HG03558 (cell line): ENCODE measurements at regions not wholly inside any gene's neighbourhood (a gene's known extent, or its start where the extent isn't known, plus 50 kb on each side); places are given as distances from the start of the nearest gene placed in this dataset.

ENCODE experiments used
- ATAC-seq: cut with Tn5 transposase; IDR thresholded peaks from one replicate; pipeline ENCODE4 v1.9.1; 2021; ENCODE audit warnings: moderate number of reproducible peaks; ENCODE audit not compliant: unreplicated experiment; ENCODE audit errors: extremely low read depth

- no peak for ATAC-seq
Observed at GRCh38 chr3:70805061-70805889, 492.8 kb upstream of the MDFIC2 start.

- no peak for ATAC-seq
Observed at GRCh38 chr3:70803891-70804290, 491.5 kb upstream of the MDFIC2 start.

GRCh38 chr3:70803319-70803718 lies 490.9 kb upstream of the MDFIC2 start:
- no peak for ATAC-seq

- no peak for ATAC-seq
Observed at GRCh38 chr3:70800951-70801350, 488.5 kb upstream of the MDFIC2 start.

GRCh38 chr3:70789878-70790277 lies 477.4 kb upstream of the MDFIC2 start:
- no peak for ATAC-seq

- ATAC-seq, result no peak
Observed at GRCh38 chr3:70780790-70781189, 468.4 kb upstream of the MDFIC2 start.

GRCh38 chr3:70779296-70779695 lies 466.9 kb upstream of the MDFIC2 start:
- no peak for ATAC-seq

- no peak for ATAC-seq
Observed at GRCh38 chr3:70776081-70776480, 463.6 kb upstream of the MDFIC2 start.

GRCh38 chr3:70775257-70775656 lies 462.8 kb upstream of the MDFIC2 start:
- no peak for ATAC-seq

- no peak for ATAC-seq
Observed at GRCh38 chr3:70774641-70775040, 462.2 kb upstream of the MDFIC2 start.

- ATAC-seq, result peak; percentile 73
Observed at GRCh38 chr3:70771426-70772147, 459.1 kb upstream of the MDFIC2 start.

- no peak for ATAC-seq
Observed at GRCh38 chr3:70770650-70771049, 458.2 kb upstream of the MDFIC2 start.

- no peak for ATAC-seq
Observed at GRCh38 chr3:70766301-70766700, 453.9 kb upstream of the MDFIC2 start.

GRCh38 chr3:70763894-70764293 lies 451.5 kb upstream of the MDFIC2 start:
- no peak for ATAC-seq

GRCh38 chr3:70757658-70758057 lies 445.2 kb upstream of the MDFIC2 start:
- no peak for ATAC-seq

- no peak for ATAC-seq
Observed at GRCh38 chr3:70755526-70755925, 443.1 kb upstream of the MDFIC2 start.

- ATAC-seq, result no peak
Observed at GRCh38 chr3:70754314-70754713, 441.9 kb upstream of the MDFIC2 start.

- no peak for ATAC-seq
Observed at GRCh38 chr3:70753572-70753971, 441.1 kb upstream of the MDFIC2 start.

GRCh38 chr3:70752051-70752450 lies 439.6 kb upstream of the MDFIC2 start:
- ATAC-seq, result no peak

- no peak for ATAC-seq
Observed at GRCh38 chr3:70749122-70749521, 436.7 kb upstream of the MDFIC2 start.

GRCh38 chr3:70748593-70748992 lies 436.2 kb upstream of the MDFIC2 start:
- no peak for ATAC-seq

- no peak for ATAC-seq
Observed at GRCh38 chr3:70747847-70748246, 435.4 kb upstream of the MDFIC2 start.
